ENCODE measurements at regions not wholly inside any gene's neighbourhood (a gene's known extent, or its start where the extent isn't known, plus 50 kb on each side); places are given as distances from the start of the nearest gene placed in this dataset.

- no peaks in the 10 kb centered on the region for H3K36me3 ChIP-seq (ENCODE audit: control insufficient read depth, insufficient read depth, low read length)
- H3K4me3 ChIP-seq (ENCODE audit: low read depth, low read length), result no peak overlapping the region
- H3K4me1 ChIP-seq (ENCODE audit: control insufficient read depth, insufficient read depth, low read length), result no peaks in the 10 kb centered on the region
- H3K27me3 ChIP-seq (ENCODE audit: control insufficient read depth, insufficient read depth, low read length), result no peaks in the 10 kb centered on the region
- no peaks in the 10 kb centered on the region for H3K9me3 ChIP-seq (ENCODE audit: control insufficient read depth, insufficient read depth, low read length)
- H3K9ac ChIP-seq (ENCODE audit: low read depth, low read length), result no peak overlapping the region
These were observed 99.8 kb upstream of the RET start for GRCh38 chr10:42977032-42977416.

DNA sequence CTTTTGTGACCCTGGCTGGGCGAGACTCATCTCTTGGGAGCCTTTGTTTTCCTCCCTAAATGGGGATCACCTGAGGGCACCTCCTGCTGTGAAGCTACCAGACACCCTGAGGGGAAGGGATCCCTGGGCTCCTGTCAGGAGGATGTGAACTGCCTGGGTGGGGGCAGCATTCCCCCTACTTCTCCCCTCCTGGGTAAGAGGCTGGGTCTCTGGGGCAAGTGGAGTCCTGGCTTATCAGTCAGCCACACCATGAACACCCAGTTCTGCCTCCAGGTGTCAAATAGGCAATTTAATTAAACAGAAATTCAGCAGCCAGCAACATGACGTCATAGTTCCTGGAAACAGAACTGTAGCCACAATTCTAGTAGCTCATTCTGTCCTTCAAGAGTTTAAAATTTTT is 97.7 kb upstream of the RET start:
- no peak overlapping the region for H3K9ac ChIP-seq (ENCODE audit: low read depth, low read length)
- no peaks in the 10 kb centered on the region for H3K4me1 ChIP-seq (ENCODE audit: control insufficient read depth, insufficient read depth, low read length)
- no peaks in the 10 kb centered on the region for H3K9me3 ChIP-seq (ENCODE audit: control insufficient read depth, insufficient read depth, low read length)
- no peak overlapping the region for H3K4me3 ChIP-seq (ENCODE audit: low read depth, low read length)
- H3K27me3 ChIP-seq (ENCODE audit: control insufficient read depth, insufficient read depth, low read length), result no peaks in the 10 kb centered on the region
- no peaks in the 10 kb centered on the region for H3K36me3 ChIP-seq (ENCODE audit: control insufficient read depth, insufficient read depth, low read length)

DNA sequence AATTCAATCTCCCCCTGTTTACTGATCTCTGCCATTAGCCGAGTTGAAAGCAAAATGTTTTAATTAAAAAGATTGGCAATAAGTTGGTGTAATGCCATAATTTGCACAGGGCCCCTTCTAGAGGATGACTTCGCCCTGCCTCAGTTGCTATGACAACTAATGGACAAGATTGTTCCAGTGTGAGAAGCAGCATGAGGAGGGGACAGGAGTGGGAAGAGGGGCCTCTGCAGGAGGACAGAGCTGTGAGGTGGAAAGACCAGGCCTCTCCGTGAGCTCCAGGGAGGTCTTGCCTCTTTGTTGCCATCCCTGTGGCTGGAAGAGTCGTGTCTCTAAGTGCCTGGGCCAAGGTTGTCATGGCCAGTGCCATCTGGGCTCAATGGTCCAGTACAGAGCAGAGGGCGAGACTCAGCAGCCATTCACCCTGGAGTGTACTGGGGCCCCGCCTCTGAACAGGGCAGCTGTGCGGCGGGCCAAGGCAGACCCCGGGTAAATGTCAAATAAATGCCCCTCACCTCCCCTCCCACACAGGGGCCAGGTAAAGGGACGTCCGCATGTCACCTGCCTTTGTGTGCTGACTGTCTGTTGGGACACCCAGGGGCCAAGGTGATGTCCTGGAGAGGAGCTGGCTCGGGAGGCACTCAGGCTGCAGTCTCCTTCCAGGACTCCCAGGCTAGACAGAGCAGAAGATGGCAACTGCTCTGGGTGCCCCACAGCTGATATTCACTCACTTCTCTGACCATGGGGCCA is 97.0 kb upstream of the RET start:
- no peaks in the 10 kb centered on the region for H3K36me3 ChIP-seq (ENCODE audit: control insufficient read depth, insufficient read depth, low read length)

DNA sequence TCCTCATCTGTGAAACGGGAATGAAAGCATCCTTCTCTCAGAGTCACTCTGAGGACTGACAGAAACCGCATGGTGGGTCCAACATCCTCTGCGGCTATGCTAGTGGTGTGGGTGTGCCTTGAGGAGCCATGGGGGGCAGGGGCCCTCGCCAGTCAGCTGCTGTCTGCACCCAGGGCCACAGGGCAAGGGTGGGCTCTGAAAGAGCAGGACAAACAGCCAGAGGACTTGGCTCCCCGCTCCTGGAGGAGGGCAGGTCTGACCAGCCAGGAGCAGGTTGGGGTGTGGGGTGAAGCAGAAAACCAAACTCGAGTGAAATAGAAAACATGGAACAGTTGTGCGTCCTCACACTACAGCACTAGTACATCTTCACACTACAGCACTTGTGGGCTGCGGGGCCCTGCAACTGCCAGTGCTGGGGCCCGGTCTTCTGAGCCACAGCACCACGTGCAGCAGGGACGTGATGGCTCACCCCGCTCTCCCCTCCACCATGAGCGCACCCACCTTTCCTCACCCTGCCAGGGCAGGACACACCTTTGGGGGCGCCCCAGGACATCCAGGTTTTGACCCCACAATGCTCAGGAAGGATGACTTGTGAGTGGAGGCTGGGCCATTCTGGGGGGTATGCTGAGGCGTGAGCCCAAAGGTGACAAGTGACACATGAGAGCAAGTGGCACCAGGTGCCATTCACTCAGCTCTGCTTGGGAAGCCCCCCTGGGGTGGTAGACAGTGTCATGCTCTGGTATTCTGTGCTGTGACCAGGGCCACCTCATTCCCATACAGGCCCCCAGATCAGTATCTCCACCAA is 96.1 kb upstream of the RET start:
- Histone ChIP-seq H3K9ac (ENCODE audit: low read depth, low read length) (no peak overlapping the region), H3K27me3 (ENCODE audit: control insufficient read depth, insufficient read depth, low read length) (no peaks in the 10 kb centered on the region), H3K4me3 (ENCODE audit: low read depth, low read length) (no peak overlapping the region), H3K9me3 (ENCODE audit: control insufficient read depth, insufficient read depth, low read length) (no peaks in the 10 kb centered on the region), H3K4me1 (ENCODE audit: control insufficient read depth, insufficient read depth, low read length) (no peaks in the 10 kb centered on the region), H3K36me3 (ENCODE audit: control insufficient read depth, insufficient read depth, low read length) (no peaks in the 10 kb centered on the region)

More for the DNA sequence above, 97.0 kb upstream of the RET start:
- no peak overlapping the region for H3K4me3 ChIP-seq (ENCODE audit: low read depth, low read length)
- H3K9ac ChIP-seq (ENCODE audit: low read depth, low read length), result no peak overlapping the region
- no peaks in the 10 kb centered on the region for H3K9me3 ChIP-seq (ENCODE audit: control insufficient read depth, insufficient read depth, low read length)
- no peaks in the 10 kb centered on the region for H3K27me3 ChIP-seq (ENCODE audit: control insufficient read depth, insufficient read depth, low read length)
- H3K4me1 ChIP-seq (ENCODE audit: control insufficient read depth, insufficient read depth, low read length), result no peaks in the 10 kb centered on the region

- no peaks in the 10 kb centered on the region for H3K9me3 ChIP-seq (ENCODE audit: control insufficient read depth, insufficient read depth, low read length)
- no peaks in the 10 kb centered on the region for H3K27me3 ChIP-seq (ENCODE audit: control insufficient read depth, insufficient read depth, low read length)
- no peaks in the 10 kb centered on the region for H3K36me3 ChIP-seq (ENCODE audit: control insufficient read depth, insufficient read depth, low read length)
- H3K9ac ChIP-seq (ENCODE audit: low read depth, low read length), result no peak overlapping the region
- H3K4me1 ChIP-seq (ENCODE audit: control insufficient read depth, insufficient read depth, low read length), result no peaks in the 10 kb centered on the region
- no peak overlapping the region for H3K4me3 ChIP-seq (ENCODE audit: low read depth, low read length)
These were observed 95.3 kb upstream of the RET start for GRCh38 chr10:42981358-42982236.

DNA sequence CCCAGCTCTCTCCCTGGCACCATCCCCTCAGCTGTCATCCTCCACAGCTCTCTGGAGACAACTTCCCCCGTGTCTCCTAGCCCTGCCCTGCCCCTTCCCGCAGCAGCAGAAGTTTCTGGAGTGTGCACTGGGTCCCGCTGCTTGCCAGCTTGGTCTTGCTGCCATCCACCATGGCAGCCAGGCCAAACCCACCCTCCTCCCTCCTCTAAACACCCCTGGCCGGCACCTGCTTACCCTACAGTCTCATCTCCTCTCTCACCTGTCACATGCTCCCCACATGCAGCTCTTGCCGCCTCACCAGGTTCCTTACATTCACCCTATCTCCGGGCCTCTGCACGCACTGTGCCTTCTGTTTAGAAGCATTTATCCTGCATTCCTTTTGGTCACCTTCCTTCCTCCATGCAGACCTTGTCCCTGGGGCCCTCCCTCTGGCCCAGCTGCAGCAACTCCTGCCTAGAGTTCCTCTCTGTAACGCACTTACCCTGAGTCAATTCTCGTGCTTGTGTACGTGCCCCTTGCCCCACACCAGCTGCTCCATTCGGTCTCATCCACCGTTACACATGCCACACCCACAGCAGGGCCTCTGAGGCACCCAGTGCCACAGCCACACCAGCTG is 93.9 kb upstream of the RET start:
- H3K4me1 ChIP-seq (ENCODE audit: control insufficient read depth, insufficient read depth, low read length), result no peaks in the 10 kb centered on the region
- H3K36me3 ChIP-seq (ENCODE audit: control insufficient read depth, insufficient read depth, low read length), result no peaks in the 10 kb centered on the region
- no peaks in the 10 kb centered on the region for H3K27me3 ChIP-seq (ENCODE audit: control insufficient read depth, insufficient read depth, low read length)
- no peaks in the 10 kb centered on the region for H3K9me3 ChIP-seq (ENCODE audit: control insufficient read depth, insufficient read depth, low read length)
- no peak overlapping the region for H3K4me3 ChIP-seq (ENCODE audit: low read depth, low read length)
- H3K9ac ChIP-seq (ENCODE audit: low read depth, low read length), result no peak overlapping the region

DNA sequence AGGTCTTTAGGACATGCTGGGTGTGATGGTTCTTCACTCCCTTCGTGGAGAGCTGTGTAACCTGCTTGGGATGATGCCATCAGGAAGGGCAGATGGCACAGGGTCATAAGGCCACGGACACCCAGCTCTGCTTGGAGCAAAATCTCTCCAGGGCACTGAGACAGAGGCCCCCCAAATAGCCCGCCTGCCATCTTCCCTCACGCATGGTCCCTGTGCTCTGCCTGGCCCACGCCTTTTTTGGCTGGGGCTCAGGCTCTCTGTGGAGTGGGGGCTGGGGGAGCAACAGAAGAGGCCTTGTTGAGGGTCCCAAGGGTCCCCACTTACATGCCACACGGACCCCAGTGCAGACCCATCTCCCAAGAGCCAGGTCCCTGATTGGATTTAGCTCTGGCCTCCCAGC is 93.3 kb upstream of the RET start:
- H3K4me1 ChIP-seq (ENCODE audit: control insufficient read depth, insufficient read depth, low read length), result no peaks in the 10 kb centered on the region
- H3K9ac ChIP-seq (ENCODE audit: low read depth, low read length), result no peak overlapping the region
- H3K27me3 ChIP-seq (ENCODE audit: control insufficient read depth, insufficient read depth, low read length), result no peaks in the 10 kb centered on the region

GRCh38 chr10:42984035-42984610 is 92.7 kb upstream of the RET start:
- Histone ChIP-seq H3K36me3 (ENCODE audit: control insufficient read depth, insufficient read depth, low read length) (no peaks in the 10 kb centered on the region), H3K9ac (ENCODE audit: low read depth, low read length) (no peak overlapping the region), H3K27me3 (ENCODE audit: control insufficient read depth, insufficient read depth, low read length) (no peaks in the 10 kb centered on the region), H3K4me1 (ENCODE audit: control insufficient read depth, insufficient read depth, low read length) (no peaks in the 10 kb centered on the region), H3K9me3 (ENCODE audit: control insufficient read depth, insufficient read depth, low read length) (no peaks in the 10 kb centered on the region), H3K4me3 (ENCODE audit: low read depth, low read length) (no peak overlapping the region)

More for the DNA sequence above, 93.3 kb upstream of the RET start:
- Histone ChIP-seq H3K4me3 (ENCODE audit: low read depth, low read length) (no peak overlapping the region), H3K9me3 (ENCODE audit: control insufficient read depth, insufficient read depth, low read length) (no peaks in the 10 kb centered on the region), H3K36me3 (ENCODE audit: control insufficient read depth, insufficient read depth, low read length) (no peaks in the 10 kb centered on the region)

DNA sequence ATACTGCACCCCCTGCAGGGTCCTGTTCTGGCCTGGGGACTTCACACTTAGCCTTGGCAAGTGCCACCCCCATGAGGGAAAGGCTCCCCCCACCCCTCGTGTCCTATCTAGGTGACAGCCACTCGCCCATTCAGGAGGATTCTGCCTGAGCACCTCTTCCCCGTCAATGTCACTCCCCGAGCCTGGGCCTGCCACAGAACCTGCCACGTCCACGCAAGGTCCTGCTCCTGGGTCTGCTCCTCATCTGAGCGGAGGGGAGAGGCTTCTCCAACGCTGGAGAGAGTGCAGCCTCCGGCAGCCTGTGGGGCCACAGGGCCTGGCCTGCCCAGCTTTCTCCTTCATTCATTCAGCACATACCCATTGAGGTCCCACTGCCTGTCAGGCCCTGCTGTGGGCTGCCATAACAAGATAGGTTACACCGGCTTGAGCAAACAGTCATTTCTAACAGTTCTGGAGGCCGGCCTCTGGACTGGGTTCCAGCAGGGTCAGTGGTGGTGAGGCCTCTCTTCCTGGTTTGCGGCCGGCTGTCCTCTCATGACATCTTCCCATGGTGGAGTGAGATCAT is 92.0 kb upstream of the RET start:
- Histone ChIP-seq H3K27me3 (ENCODE audit: control insufficient read depth, insufficient read depth, low read length) (no peaks in the 10 kb centered on the region), H3K4me1 (ENCODE audit: control insufficient read depth, insufficient read depth, low read length) (no peaks in the 10 kb centered on the region), H3K4me3 (ENCODE audit: low read depth, low read length) (no peak overlapping the region), H3K9ac (ENCODE audit: low read depth, low read length) (no peak overlapping the region), H3K9me3 (ENCODE audit: control insufficient read depth, insufficient read depth, low read length) (no peaks in the 10 kb centered on the region), H3K36me3 (ENCODE audit: control insufficient read depth, insufficient read depth, low read length) (no peaks in the 10 kb centered on the region)

- Histone ChIP-seq H3K36me3 (ENCODE audit: control insufficient read depth, insufficient read depth, low read length) (no peaks in the 10 kb centered on the region), H3K4me1 (ENCODE audit: control insufficient read depth, insufficient read depth, low read length) (no peaks in the 10 kb centered on the region), H3K4me3 (ENCODE audit: low read depth, low read length) (no peak overlapping the region), H3K27me3 (ENCODE audit: control insufficient read depth, insufficient read depth, low read length) (no peaks in the 10 kb centered on the region), H3K9ac (ENCODE audit: low read depth, low read length) (no peak overlapping the region), H3K9me3 (ENCODE audit: control insufficient read depth, insufficient read depth, low read length) (no peaks in the 10 kb centered on the region)
These were observed 91.2 kb upstream of the RET start for GRCh38 chr10:42985436-42986316.
